ENCODE measurements at regions not wholly inside any gene's neighbourhood (a gene's known extent, or its start where the extent isn't known, plus 50 kb on each side); places are given as distances from the start of the nearest gene placed in this dataset.

DNA sequence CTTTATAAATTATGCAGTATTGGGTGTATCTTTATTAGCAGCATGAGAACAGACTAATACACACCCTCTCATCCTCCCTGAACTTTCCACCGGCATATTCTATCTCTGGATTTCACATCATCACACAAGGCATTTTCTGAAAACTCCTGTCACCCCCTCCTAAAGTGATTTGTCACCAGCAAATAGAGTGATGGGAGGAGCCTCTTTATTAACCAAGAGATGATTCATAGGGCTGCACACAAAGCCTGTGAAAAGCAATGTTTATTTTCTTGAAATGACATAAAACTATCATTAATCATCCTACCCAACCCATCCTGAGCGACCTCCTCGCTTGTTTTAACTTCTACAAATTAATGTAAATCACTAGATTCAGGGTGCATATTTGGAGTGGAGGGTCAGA, 394.7 kb upstream of the SULF2 start:
- DNase-seq (ENCODE audit: low spot score): peak; percentile 51

DNA sequence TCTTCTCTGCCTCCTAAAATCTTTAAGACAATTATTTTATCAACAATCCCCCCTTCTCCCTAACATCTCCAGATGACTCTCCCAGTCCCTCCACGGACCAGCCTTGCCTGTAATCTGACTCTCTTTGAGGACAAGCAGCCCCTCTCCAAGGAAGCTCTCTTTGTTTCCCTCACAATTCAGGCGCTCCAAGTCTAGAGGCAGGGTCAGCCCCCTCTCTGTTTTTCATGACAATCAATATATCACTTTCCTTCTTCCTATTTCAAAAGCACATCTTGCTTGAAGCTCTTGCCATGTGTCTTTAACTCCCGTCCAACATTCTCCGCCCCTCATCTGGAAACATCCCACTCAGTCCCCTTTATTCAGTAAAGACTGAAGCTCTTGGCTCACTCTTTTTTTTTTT, 393.4 kb upstream of the SULF2 start:
- no peak for DNase-seq (ENCODE audit: low spot score)

DNA sequence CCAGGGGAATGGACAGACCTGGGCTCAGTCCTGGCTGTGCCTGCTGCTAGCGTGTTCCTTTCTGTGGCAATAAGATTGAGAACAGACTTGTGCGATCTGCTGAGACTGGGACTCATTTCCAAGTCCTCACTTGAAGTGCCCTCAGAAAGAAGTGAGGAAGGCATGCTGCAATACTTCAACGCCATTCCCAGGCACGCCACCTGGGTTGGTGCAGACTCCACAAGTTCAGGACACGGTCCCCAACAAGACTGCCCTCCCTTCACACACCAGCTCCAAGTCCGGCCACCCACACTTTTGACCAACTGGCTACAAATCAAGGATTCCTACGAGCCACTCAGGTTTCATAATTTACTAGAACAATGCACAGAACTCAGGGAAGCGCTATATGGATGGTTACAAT, 391.8 kb upstream of the SULF2 start:
- DNase-seq (ENCODE audit: low spot score): no peak

- DNase-seq (ENCODE audit: low spot score): no peak
Observed at GRCh38 chr20:48176139-48176538, 390.9 kb upstream of the SULF2 start.

DNA sequence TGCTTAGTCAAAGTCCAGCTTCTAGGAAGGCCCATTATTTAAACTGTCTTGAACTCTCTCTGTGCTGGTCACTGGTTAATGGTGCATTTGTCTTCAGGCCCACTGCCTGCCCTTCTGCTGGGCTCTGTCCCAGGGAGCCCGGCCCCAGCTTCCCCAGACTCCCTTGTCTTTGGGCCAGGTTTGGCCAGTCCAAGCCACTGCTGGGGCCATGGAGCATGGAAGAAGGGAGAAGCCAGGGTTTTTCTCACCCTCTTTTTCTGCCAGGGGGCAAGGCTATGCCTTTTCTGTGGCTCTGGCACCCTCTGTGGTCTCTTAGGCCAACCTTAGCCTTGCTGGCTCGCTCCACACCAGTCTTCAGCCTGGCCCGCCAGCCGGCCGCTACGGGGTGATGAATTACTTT, 390.0 kb upstream of the SULF2 start:
- DNase-seq (ENCODE audit: low spot score): no peak

DNA sequence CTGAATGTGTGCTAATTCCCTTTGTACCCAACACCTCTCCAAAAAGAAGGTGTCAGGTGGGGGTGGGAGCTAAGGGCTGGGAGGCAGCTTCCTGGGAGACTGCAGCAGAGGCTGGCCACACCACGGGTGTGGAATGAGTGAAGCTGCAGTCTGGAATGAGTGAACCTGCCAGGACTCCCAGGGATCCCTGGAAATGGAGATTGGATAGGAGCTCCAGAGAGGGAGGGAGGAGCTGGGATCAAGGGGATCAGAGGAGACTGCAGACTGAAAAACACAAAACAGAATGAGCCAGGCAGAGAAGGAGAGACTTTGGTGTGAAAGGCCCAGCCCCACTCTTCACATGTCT, 387.0 kb upstream of the SULF2 start:
- DNase-seq (ENCODE audit: low spot score): no peak

DNA sequence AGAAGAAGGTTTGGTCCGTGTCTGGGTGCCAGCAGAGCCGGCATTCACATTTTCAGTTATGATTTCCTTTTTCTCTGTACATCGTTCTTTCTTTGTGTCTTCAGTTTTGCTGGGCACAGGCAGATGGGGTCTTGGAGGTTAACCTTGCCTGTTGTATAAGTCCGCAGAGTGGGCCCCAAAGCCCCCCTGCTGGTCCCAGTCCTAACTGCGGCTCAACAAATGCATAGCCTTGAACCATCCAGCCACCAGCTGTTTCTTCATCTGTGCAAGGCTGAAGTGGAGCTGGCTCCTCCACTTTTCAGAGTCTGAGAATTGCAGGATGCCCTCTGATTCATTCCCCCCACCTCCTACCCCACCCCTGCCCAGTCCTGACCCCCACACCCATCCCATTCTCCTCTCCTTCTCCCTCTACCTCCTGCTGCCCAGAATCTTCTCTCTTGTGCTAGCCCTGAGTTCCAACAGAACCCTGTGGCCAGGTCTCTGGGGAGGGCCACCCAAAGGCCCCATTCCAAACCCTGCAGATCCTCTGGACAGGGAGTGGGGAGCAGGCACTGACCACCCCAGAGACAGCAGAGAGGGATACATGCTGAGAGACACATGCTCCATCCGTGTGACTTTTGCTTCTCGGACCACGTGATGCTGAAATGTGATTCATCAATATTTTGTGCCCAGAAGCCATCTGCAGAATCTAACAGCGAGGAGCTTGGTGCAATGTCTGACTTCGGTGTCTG, 386.5 kb upstream of the SULF2 start:
- DNase-seq (ENCODE audit: low spot score): no peak

DNA sequence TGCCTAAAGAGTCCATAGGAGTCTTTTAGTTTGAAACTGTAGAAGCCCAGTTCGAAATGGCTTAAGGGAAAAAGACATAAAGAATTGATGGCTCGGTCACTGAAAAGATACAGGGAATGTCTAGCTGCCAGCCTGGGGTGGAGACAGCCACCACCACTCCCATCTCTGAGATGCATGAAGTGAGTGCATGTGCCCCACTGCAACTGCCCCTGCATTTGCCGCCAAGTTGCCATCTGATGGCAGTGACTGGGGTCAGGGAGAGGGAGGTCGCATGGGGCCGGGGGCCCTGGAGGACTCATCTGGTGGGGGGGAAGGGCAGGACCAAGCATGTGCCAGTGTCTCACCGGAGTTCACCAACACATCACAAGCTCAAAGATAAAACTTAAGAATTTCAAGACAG, 385.8 kb upstream of the SULF2 start:
- DNase-seq (ENCODE audit: low spot score): no peak

DNA sequence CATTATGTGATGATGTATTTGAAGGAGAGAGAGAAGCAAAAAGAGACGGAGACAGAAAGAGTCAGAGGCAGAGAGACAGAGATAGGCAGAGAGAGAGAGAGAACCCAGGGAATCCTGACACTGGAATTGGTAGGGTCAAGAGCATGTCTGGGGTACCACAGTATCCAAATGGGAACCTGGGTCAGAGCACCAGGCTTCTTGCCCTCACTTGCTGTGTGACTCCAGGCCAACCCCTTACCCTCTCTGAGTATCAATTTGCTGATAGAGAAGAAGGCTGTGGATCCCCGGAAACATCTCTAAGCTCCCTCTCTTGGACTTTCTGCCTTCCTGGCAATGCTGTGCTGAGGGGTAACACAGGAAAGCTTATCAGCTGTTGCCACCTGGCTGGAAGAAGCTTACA, 385.3 kb upstream of the SULF2 start:
- no peak for DNase-seq (ENCODE audit: low spot score)

DNA sequence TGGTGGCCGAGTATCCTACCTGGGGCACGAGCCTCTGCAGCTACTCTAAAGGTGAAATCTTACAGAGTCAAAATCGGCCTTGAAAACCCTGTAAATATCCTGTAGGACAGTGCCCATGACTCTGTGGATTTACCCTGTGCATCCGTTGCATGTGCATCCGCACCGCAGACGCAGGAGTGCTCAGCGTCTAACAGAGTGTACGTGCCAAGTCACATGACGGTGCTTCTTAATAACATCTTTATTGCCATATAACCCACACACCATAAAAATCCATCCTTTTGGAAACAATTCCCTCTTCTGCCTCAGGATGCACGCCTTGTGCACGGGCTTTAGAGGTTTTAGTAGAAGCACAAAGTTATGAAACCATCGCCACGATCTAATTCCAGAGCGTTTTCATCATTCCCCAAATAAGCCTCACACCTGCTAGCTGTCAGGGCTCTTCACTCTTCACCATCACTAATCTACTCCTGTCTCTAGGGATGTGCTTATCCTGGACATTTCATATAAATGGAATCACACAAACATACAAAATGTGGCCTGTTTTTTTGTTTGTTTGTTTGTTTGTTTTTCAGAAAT, 384.5 kb upstream of the SULF2 start:
- DNase-seq (ENCODE audit: low spot score): no peak

DNA sequence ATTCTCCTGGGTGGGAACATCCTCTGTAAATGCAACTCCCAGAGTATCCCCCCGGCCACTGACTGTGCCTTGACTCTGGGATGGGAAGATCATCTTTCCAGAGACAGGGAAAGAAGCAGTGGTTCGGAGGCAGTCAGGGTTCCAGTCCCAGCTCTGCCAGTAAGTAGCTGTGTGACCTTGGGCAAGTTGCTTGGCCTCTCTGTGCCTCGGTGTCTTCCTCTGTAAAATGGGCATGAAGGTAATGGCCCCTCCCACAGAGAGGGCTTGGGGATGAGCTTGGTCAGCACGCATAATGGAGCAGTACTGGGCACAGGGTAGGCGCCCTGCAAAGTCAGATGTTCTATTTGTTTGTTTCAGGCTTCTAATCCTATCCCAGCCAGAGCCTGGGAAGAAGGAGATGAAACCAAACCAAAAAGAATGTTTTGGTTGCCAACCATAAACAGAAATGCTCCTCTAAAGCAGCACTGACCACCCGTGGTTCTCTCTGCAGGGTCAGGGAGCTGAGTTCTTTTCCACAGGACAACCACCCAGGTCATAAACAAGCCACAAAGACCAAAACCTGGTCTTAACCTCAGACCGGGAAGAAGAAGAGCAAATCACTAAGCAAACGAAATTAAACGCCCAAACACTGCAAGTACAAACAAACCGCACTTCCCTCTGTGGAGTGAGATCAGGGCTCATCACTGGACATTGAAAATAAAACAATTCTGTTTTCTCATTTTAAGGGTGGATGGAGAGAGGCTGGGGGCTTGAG, 381.0 kb upstream of the SULF2 start:
- DNase-seq (ENCODE audit: low spot score): no peak

DNA sequence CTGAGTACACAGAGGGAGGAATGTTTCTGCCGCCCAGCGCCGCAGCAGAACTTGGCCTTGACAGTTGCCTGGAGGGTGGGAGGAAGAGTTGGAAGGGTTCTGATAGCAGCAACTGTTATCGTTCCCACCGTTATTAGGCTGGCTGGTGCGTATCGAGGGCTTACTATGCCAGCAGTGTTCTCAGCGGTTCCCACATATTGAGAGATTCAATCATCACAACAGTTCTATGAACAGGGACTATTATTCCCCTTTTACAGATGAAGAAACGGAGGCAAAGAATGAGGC, 380.1 kb upstream of the SULF2 start:
- DNase-seq (ENCODE audit: low spot score): no peak

DNA sequence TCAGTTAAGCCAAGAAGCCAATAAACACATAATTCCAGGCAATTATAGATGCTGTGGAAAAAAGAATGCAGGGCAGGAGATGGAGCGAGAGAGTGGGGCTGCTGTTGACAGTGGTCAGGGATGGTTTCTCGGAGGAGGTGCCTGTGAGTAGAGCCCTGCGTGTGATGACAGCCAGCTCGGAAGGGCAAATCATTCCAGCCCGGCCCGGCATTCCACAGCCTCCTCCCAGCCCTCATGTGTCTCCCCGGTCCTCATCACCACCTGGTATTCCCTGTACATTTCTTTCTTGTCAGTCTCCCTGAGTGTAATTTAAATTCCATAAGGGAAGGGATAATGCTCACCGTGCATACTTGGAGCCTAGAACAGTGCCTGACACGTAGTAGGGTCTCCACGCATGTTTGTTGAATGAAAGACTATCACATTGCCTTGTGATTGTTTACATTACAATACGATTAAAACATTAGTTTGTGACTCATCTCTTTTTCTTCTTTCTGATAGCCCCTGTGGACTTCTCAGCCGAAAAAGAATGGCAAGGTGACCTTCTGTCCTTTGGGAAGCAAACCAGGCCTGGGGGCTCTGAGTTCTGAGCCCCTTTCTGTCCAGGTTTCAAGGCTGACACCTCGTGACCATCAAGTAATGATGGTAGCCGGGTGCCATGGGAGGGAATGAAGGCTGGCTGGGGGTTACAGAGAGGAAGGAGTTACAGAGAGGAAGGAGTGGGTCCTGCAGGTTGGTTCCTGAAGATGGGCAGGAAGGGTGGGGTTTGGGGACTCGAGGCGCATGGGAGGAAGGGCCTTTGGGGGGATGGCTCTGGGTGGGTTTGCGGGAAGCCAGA, 379.5 kb upstream of the SULF2 start:
- no peak for DNase-seq (ENCODE audit: low spot score)

DNA sequence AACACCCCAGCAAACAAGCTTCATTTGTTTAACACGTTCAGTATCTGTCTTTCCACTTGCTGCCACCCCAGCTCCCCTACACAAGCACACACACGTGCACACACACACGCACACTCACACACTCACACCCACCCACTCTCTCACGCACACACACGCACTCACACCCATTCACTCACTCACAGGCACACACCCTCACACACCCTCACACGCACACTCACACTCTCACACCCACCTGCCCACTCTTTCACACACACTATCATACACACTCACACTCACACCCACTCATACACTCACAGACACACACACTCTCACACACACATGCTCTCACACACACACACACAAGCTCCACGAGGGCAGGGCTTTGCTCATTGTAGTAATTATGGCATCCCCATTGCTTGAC, 378.8 kb upstream of the SULF2 start:
- DNase-seq (ENCODE audit: low spot score): no peak

DNA sequence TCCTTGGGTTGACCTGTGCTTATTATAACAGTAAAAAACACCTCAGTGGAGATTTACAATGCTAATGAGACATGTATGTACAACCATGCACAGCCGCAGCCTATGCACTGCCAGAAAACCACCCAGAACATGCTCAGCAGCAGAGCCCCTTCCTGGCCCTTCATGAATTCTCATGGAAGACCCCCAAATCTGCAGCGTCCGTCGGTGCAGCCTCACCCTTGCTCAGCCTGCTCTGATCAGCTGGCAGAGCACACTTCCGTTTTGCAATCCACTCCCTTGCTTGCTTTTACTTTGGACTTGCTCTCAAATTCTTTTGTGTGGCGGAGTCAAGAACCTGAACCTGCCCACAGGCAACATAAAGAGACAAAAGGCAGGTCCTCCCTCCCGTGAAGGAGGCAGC, 378.2 kb upstream of the SULF2 start:
- no peak for DNase-seq (ENCODE audit: low spot score)

DNA sequence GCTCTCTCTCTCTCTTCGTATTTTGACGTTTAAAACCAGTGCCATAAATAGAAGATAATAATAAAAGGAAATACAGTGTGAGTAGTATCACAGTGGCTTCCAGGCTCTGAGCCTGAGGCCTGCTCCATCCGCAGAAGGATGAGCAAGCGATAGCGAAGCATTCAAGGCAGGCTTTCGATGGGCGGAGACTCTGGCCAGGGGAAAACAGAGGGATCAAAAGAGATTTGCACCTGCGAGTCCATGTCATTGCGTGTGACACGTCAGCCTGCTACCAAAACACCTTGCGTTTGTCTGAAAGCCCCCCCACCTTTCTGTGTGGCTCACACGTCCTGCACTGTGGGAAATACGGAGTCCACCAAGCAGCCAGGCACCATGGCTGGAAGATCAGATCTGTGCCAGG, 377.3 kb upstream of the SULF2 start:
- no peak for DNase-seq (ENCODE audit: low spot score)

GRCh38 chr20:48159145-48160008, 374.1 kb upstream of the SULF2 start:
- no peak for DNase-seq (ENCODE audit: low spot score)

- DNase-seq (ENCODE audit: low spot score): no peak
Observed at GRCh38 chr20:48158014-48158413, 372.7 kb upstream of the SULF2 start.

- DNase-seq (ENCODE audit: low spot score): no peak
Observed at GRCh38 chr20:48156951-48157700, 371.8 kb upstream of the SULF2 start.

DNA sequence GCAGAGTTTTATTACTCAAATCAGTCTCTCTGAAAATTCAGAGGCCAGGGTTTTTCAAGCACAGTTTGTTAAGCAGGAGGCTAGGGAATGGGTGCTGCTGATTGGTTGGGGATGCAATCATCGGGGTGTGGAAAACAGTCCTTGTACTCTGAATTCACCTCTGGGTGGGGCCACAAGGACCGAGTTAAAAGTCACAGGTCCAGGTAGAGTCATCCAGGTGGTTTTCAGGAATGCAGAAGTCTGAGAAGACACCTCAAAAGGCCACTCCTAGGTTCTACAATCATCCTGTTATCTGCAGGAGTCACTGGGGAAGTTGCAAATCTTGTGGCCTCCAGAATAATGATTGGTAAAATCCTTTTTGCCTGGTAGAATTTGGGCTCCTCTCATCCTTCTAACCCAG, 371.2 kb upstream of the SULF2 start:
- DNase-seq (ENCODE audit: low spot score): no peak

GRCh38 chr20:48155268-48155667, 370.0 kb upstream of the SULF2 start:
- no peak for DNase-seq (ENCODE audit: low spot score)
